Esophagus squamous epithelium (tissue), 4 donors: ENCODE measurements at regions not wholly inside any gene's neighbourhood (a gene's known extent, or its start where the extent isn't known, plus 50 kb on each side); places are given as distances from the start of the nearest gene placed in this dataset.

Experiments
- CTCF ChIP-seq, 6 experiments: fragments of 450-650 bp in 4 of 6; fragments of 200-600 bp in 2 of 6; sonication (generic) in 2 of 6; IDR thresholded peaks; one replicate each; pipeline ENCODE4 v1.5.1; 2016 to 2019; ENCODE audit warnings: antibody characterized with exemption in 6 of 6, mild to moderate bottlenecking in 4 of 6, moderate library complexity in 4 of 6
- POLR2A ChIP-seq, 4 donors: fragments of 450-650 bp; IDR thresholded peaks; one replicate each; pipeline ENCODE4 v1.6.1; 2017; ENCODE audit warnings: antibody characterized with exemption in 4 of 4, mild to moderate bottlenecking in 4 of 4, moderate library complexity in 3 of 4

- TF ChIP-seq POLR2A (IDR thresholded peaks at IDR 0.05), result no peak
- no peak for TF ChIP-seq CTCF (IDR thresholded peaks at IDR 0.05)
These were observed 111.4 kb upstream of the TIAM1 start for GRCh38 chr21:31455506-31455905.
